AG09309 (cell line): ENCODE measurements at regions not wholly inside any gene's neighbourhood (a gene's known extent, or its start where the extent isn't known, plus 50 kb on each side); places are given as distances from the start of the nearest gene placed in this dataset.

Experiments used
- DNase-seq: peaks from one replicate; pipeline ENCODE4 v3.0.0-alpha.2; 2010; ENCODE audit warnings: low read depth
- H3K4me3 ChIP-seq: 2 replicates; pipeline ENCODE4 v1.5.1; 2011; ENCODE audit warnings: mild to moderate bottlenecking, low read depth, low read length, moderate library complexity; ENCODE audit not compliant: control insufficient read depth
- TF ChIP-seq, protein P1 (sequence below): IDR thresholded peaks from 2 replicates; pipeline ENCODE4 v1.5.1; 2011; ENCODE audit warnings: mild to moderate bottlenecking, low read depth, low read length, inconsistent platforms; ENCODE audit not compliant: insufficient read depth, control insufficient read depth; ENCODE audit errors: missing control alignments

DNA sequence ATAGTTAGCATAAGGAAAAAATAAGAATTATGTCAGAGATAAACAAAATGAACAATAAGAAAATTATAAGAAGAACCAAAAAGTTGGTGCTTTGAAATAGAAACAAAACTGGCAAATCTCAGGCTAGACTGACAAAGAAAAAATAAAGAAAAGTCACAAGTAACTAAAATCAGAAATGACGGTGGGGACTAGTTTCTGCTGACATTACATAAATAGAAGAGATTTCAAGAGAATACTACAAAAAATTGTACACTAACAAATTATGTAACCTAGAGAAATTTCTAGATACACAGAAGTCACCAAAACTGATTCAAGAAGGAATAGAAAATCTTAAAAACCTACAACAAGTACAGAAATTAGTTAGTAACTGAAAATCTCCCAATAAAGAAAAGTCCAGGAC is 355.6 kb upstream of the SGCG start:
- no peak overlapping the region for H3K4me3 ChIP-seq
- TF ChIP-seq, protein P1, sequence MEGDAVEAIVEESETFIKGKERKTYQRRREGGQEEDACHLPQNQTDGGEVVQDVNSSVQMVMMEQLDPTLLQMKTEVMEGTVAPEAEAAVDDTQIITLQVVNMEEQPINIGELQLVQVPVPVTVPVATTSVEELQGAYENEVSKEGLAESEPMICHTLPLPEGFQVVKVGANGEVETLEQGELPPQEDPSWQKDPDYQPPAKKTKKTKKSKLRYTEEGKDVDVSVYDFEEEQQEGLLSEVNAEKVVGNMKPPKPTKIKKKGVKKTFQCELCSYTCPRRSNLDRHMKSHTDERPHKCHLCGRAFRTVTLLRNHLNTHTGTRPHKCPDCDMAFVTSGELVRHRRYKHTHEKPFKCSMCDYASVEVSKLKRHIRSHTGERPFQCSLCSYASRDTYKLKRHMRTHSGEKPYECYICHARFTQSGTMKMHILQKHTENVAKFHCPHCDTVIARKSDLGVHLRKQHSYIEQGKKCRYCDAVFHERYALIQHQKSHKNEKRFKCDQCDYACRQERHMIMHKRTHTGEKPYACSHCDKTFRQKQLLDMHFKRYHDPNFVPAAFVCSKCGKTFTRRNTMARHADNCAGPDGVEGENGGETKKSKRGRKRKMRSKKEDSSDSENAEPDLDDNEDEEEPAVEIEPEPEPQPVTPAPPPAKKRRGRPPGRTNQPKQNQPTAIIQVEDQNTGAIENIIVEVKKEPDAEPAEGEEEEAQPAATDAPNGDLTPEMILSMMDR, result no peak
- DNase-seq, result no peak

DNA sequence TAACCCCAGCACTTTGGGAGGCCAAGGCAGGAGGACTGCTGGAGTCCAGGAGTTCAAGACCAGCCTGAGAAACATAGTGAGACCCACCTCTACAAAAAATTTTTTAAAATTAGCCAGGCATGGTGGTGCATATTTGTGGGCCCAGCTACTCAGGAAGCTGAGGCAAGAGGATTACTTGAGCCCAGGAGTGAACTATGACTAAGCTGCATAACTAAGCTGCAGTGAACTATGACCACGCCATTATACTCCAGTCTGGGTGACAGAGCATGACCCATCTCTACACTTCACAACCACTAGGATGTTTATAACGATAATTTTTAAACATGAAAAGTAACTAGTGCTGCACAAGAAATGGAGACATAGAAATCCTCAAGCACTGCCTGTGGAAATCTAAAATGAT is 352.7 kb upstream of the SGCG start:
- H3K4me3 ChIP-seq, result no peak overlapping the region
- TF ChIP-seq, protein P1, result no peak
- no peak for DNase-seq

DNA sequence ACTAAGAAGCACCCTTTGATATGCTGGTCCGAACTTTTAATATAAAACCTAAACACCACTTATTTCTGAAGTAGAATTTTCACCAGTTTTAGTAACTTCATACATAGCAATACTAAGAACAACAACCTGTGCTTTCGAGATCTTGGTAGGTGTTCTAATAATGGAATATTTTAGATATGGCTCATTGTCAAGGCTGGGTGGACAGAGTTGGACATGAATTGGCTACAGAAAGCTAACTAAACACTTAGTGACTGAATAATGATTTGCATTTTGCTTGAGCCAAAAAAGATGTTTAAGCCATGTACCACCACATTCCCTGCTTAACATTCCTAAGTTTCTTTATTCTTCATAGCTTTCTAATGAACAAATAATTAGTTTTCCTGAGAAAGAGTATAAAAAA is 344.3 kb upstream of the SGCG start:
- no peak for DNase-seq
- TF ChIP-seq, protein P1, result no peak

DNA sequence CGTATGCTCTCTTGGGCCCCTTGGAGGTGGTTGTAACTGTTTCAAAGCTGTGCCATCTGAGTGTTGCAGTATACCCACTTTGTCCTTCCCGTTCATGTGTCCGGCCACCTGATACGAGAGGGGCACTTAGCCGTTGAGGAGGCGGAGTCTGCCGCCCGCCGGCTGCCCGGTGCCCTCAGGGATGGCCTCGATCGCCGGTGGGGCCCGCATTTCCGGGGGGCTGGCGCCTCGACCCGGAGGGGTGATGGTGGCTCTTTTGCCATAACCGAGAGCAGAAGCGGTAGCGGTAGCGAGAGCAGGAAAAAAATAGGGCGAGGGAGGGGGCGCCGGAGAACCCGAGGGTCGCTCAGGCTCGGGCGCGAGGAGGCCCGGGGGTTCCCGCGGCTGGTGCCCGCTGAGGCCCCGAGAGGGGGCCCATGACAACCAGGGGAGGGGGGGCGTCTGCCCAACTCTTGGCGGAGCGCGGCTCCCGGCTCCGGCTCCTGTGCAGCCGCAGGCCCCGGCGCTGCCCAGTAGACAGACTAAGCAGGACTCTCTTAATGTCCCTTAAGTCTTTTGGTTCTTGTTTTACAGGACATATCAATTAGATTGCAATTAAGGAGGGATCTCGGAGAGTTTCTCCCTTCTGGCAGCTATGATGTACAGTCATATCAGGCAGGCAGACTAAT is 342.7 kb upstream of the SGCG start:
- H3K4me3 ChIP-seq, result no peak overlapping the region
- TF ChIP-seq, protein P1, result no peak
- no peak for DNase-seq

More for the DNA sequence above, 344.3 kb upstream of the SGCG start:
- H3K4me3 ChIP-seq, result no peak overlapping the region

DNA sequence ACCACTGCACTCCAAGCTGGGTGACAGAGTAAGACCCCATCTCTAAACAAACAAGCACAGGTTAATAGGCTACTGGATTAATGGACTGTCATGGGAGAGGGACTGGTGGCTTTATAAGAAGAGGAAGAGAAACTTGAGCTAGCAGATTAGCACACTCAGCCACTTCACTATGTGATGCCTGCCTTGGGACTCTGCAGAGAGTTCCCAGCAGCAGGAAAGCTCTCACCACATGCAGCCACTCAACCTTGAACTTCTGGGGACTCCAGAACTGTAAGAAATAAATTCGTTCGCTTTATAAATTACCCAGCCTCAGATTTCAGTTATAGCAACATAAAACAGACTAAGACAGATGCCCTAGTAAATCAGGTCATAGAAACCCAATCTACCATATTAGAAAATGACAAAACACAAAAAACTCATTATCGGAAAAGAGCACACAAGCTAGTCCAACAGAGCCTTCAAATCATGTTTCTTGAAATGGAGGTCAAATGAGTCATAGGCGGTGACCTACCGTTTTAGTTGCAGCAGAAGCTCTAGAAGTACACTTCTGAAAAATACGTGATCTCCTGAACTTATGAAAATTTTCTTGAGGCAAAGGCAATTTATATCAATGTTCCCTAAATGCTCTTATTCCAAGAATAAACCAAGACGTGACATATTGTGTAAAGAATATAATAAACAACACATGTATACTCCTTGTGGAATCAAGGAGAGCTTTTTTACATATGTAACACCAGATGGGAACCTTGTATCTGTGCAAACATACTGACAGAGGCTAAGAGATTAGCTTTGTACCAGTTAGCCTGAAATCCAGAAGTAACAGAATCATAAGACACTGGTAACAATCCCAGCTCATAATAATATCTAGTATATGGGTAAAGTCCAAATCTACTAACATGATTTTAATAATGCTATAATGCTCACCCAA is 340.9 kb upstream of the SGCG start:
- DNase-seq, result no peak
- TF ChIP-seq, protein P1, result no peak
- H3K4me3 ChIP-seq, result no peak overlapping the region

DNA sequence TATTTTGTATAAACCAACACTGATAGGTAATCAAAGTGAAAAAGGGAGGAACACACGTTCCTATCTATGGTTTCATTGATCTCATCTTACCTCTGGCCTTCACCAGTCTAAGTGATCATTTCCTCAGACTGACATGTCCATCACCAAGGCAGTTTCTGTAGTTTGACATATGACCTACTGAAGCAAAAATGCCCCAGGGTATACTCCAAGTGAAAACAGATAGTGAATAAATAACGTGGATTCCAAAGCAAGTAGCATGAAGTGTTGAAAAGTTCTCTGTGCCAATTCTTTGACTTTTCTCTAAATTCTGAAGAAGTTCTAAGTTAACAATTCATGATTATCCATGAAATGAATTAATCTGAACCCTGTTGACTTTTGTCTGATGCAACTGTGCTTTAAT is 334.2 kb upstream of the SGCG start:
- no peak for DNase-seq
- TF ChIP-seq, protein P1, result no peak
- H3K4me3 ChIP-seq, result no peak overlapping the region
